Head of caudate nucleus (tissue), 42 donors: ENCODE measurements at regions not wholly inside any gene's neighbourhood (a gene's known extent, or its start where the extent isn't known, plus 50 kb on each side); places are given as distances from the start of the nearest gene placed in this dataset.

Source experiments
- DNase-seq, 42 donors: peaks; one replicate each; pipeline versions ENCODE4 v3.0.0 to v3.0.0-alpha.2; 2020 to 2021; ENCODE audit warnings: mixed read lengths in 7 of 42
- intact Hi-C: fragments of 100-400 bp; cut with DNase I; formaldehyde crosslinking; loops from one replicate; pipeline ENCODE4 v1.15.0; 2022

GRCh38 chr2:195009202-195009601 lies 647.8 kb upstream of the SLC39A10 start:
- DNase-seq = no peak
- intact Hi-C loops = no loop called here

DNA sequence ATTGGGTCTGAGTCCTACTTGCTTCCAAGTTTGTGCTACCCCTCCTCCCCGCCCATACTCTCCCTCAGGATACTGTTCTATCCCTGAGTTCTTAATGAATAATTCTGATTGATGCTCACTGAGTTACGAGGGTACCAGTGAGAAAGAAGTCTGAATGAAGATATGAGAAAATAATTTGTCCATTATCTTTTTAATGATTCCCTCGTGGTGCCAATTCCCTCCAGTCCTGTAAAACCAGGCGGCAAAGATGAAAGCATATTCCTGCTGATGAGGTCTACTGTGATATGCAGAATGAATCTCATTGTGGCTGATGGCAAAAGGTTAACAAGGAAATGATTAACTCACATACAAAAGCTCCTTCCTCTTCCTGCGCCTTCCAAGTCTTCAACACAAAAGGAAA lies 650.2 kb upstream of the SLC39A10 start:
- no peak for DNase-seq
- intact Hi-C loops = no loop called here

DNA sequence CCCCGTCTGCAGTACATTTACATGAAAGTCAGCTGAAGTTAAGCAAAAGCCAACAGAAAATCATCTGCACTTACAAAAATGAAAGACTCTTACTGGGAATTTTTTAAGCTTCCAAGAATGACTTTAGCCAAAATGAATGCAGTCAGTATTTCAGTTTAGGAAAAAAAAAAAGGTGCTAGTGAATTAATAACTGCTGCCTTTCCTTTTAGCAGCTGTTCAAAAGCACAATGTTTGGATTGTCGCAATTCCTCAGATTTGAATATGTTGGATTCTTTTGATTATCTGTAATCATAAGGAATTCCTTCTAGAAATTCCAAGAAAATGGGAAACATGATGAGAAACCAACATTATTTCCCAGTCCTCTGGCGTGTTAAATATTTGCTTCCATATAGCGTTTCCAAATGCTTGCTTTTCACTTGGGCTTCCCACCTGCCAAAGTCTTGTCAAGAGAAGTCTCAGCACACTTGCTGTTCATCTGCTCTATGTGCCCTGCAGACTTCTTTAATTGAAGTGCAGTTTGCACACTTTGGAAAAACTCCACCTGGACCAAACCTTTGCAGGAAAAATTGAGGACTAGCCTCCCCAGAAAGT lies 653.0 kb upstream of the SLC39A10 start:
- intact Hi-C loops = no loop called here

DNA sequence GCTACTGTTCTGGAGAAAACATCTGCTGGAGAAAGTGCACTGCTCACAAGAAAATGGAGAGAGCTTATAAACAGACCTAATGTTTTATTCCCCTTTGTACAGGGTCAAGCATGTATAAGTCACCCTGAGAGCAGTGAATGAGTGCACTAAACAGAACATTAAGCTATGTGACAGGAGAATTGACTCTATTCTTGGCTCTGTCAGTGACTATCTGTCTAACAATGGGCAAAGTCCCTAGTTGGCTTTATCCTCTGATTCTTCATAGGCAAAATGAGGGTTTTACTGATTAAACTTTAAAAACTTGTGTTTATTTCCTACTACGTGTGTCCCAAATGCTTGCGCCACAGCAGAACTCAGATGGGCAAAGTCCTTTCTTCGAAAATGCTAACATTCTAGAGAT lies 655.1 kb upstream of the SLC39A10 start:
- DNase-seq = no peak
- intact Hi-C loops = no loop called here

More for the DNA sequence above, 653.0 kb upstream of the SLC39A10 start:
- no peak for DNase-seq

DNA sequence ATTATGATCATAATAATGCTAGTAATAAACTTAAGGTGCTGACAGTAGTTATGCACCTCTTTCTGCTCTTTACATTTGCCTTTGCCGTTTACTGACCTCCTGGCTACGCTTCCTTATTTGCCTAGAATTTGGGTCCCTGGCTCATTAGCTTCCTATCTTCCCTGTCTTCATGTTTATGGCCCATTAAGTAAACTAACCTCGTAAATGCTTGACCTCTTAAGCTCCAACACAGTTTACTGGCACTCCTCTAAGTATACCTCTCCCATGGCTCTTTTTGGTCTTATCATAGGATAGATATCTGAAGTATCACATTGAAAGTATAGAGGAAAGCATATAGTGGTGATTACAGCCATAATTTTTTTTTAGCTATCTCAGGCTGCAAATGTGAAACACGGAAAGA lies 657.3 kb upstream of the SLC39A10 start:
- intact Hi-C loops = no loop called here

GRCh38 chr2:194992648-194993047 lies 664.4 kb upstream of the SLC39A10 start:
- intact Hi-C loops = no loop called here
- DNase-seq = no peak

More for the DNA sequence above, 657.3 kb upstream of the SLC39A10 start:
- DNase-seq = no peak

DNA sequence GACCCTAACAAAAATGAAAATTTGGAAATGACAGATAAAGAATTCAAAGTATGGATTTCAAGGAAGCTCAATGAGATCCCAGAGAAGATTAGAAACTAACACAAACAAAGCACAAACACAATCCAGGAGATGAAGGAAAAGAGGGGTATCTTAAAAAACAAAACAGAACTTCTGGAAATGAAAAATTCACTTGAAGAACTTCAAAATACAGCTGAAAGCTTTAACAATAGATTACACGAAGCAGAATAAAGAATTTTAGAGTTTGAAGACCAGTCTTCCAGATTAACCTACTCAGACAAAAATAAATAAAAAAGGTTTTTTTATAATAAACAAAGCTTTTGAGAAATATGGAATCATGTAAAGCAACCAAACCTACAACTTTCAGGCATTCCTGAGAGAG lies 671.8 kb upstream of the SLC39A10 start:
- no peak for DNase-seq
- intact Hi-C loops = no loop called here

DNA sequence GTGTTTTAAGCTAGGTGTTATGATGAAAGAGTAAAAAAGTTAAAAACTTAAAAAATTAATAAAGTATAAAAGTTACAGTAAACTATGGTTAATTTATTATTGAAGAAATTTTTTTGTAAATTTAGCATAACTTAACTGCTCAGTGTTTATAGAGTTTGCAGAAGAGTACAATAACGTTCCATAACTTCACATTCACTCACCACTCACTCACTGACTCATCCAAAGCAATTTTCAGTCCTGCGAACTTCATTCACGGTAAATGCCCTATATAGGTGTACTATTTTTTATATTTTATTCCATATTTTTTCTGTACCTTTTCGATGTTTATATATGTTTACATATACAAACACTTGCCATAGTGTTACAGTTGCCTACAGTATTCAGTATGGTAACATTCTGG lies 694.8 kb upstream of the SLC39A10 start:
- intact Hi-C loops = no loop called here
- no peak for DNase-seq

GRCh38 chr2:194954218-194954617 lies 702.8 kb upstream of the SLC39A10 start:
- no peak for DNase-seq
- intact Hi-C loops = no loop called here

- intact Hi-C loops = no loop called here
Measured at GRCh38 chr2:194946826-194947225, 710.2 kb upstream of the SLC39A10 start.

GRCh38 chr2:194938066-194938465 lies 719.0 kb upstream of the SLC39A10 start:
- DNase-seq = no peak
- intact Hi-C loops = no loop called here

More at GRCh38 chr2:194946826-194947225, 710.2 kb upstream of the SLC39A10 start:
- no peak for DNase-seq

DNA sequence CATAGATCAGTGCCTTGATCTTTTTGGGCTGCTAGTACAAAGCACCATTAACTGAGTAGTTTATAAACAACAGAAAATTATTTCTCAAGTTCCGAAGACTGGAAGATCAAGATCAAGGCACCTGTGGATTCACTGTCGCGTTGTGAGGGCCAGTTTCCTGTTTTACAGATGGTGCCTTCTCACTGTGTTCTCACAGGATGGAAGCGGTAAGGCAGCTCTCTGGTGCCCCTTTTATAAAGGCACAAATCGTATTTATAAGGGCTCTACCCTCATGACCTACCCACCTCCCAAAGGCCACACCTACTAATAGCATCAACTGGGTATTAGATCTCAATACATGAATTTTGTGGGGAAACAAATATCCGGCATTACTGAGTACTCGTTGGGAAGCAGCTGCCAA lies 729.5 kb upstream of the SLC39A10 start:
- intact Hi-C loops = no loop called here
- no peak for DNase-seq

- no peak for DNase-seq
- intact Hi-C loops = no loop called here
Measured at GRCh38 chr2:194926873-194927272, 730.2 kb upstream of the SLC39A10 start.

GRCh38 chr2:194925742-194926141 lies 731.3 kb upstream of the SLC39A10 start:
- intact Hi-C loops = no loop called here
- DNase-seq = no peak

DNA sequence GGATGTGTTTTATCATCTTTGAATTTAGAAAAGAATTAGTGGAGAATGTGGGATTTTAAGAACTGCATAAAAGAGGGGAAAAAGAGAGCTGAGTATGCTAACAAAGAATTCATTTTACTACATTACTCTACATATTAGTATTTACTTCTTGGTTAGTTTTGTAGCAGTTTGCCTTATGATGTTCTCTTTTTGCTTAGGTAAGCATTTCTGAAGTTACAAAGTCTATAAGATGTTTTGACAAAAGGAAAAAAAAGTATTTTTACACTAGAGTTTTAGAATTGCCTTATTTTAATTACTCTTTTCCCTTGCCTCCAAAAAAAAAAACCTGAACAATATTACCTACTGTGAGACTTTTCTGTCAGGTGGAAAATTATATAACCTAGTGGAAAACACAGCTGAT lies 739.5 kb upstream of the SLC39A10 start:
- DNase-seq = no peak
- intact Hi-C loops = no loop called here

GRCh38 chr2:194915485-194915884 lies 741.5 kb upstream of the SLC39A10 start:
- no peak for DNase-seq
- intact Hi-C loops = no loop called here

GRCh38 chr2:194907569-194907968 lies 749.5 kb upstream of the SLC39A10 start:
- DNase-seq = no peak
- intact Hi-C loops = no loop called here

- DNase-seq = no peak
- intact Hi-C loops = no loop called here
Measured at GRCh38 chr2:194896871-194897270, 760.2 kb upstream of the SLC39A10 start.

GRCh38 chr2:194883711-194884110 lies 773.3 kb upstream of the SLC39A10 start:
- intact Hi-C loops = no loop called here
- DNase-seq = no peak

- intact Hi-C loops = no loop called here
- DNase-seq = no peak
Measured at GRCh38 chr2:194870974-194871535, 786.0 kb upstream of the SLC39A10 start.

- no peak for DNase-seq
- intact Hi-C loops = no loop called here
Measured at GRCh38 chr2:194867328-194867727, 789.7 kb upstream of the SLC39A10 start.
